ENCODE measurements at regions not wholly inside any gene's neighbourhood (a gene's known extent, or its start where the extent isn't known, plus 50 kb on each side); places are given as distances from the start of the nearest gene placed in this dataset.

DNA sequence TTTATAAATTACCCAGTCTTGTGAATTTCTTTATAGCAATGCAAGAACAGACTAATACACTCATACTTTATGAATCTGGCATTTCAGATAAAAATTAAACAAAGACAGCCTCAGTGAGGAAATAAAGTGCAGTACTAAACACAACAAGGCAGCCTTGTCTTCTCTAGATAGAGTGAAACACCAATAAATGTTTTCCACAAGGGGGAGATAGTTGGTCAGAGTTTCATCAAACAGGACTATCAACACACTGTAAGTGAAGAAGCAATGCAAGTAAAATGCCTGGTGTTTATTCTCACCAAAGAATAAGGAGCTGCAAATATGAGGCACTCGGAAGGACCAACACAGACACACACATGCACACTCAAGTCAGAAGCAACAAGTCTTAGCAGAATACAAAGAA, 62.8 kb downstream of the FAM9B start:
- intact Hi-C loops (cut with micrococcal nuclease): loop anchor here (1.0 to 5.0 kb wide), 3 partner anchors 381 to 738 kb away; no protein-coding TSS in a partner anchor

DNA sequence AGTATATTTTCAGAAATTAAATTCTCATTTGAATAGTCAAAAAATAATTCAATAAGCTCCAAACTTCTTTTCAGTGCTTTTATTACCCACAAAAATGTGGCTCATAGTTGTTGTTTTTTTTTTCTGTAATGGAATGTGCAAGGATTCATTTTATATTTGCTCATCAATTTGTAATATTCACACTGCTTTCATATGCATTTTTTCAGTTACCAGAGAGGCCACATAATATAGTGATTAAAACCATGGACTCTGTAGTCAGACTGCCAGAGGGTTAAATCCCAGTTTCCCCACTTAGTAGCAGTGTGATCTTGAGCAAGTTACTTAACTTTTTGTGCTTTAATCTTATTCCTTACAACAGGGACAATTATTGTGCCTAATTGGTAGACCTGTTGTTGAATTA, 64.5 kb downstream of the FAM9B start:
- intact Hi-C loops (cut with micrococcal nuclease): no loop called here

DNA sequence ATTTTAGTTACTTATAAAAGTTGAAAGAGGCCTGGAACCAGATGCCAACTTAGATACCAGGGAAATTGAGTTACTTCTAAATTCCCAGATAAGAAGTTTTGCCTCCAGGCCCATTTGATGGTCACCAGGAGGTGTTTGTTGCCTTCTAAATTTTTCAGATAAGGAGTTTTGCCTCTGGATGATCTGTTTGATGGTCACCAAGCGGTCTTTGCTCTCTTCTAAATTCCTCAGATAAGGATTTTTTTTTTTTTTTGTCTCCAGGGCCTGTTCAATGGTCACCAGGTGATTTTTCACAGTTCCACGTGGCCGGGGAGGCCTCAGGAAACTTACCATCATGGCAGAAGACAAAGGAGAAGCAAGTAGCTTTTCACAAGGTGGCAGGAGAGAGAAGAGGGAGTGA, 66.5 kb downstream of the FAM9B start:
- intact Hi-C loops (cut with micrococcal nuclease): no loop called here

DNA sequence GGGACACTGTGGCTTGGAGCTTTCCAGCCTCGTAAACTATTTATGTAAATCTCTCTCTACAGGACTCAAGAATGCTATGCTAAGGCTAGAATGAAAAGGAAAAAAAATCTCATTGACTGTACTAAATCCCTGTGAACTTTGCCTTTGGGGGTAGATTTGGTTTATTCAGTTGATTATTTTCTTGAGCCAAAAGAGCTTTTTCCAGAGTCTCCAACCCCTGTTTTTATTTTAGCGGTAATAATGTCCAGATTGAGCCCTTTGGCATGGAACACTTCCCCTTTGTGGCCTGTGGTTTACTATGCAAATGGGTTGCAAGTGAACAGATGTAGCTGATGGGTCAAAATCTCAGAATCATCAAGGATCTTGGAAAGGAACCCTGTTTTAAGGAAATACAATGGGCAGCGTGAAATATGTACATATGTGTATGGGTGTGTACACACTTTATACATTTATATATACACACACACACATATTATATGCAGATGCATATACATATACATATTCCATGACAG, 72.9 kb downstream of the FAM9B start:
- intact Hi-C loops (cut with micrococcal nuclease): no loop called here

DNA sequence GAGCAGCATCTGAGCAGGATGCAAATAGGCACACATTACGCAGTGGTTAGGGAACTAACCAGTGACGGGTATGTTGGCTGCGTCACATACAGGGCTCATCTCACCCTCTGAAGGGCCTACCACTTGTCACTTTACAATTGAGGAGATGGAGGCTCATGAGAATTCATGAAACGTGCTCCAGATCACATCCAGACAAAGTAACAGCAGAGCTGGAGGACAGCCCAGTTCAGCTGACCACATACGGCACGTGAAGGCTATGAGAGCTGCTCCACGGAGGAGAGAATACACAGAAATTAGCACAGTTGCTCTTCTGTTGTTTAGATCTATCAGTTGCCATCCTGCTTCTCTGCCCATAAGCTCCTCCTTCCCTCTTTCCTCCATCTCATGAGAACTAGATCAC, 78.4 kb downstream of the FAM9B start:
- intact Hi-C loops (cut with micrococcal nuclease): no loop called here

DNA sequence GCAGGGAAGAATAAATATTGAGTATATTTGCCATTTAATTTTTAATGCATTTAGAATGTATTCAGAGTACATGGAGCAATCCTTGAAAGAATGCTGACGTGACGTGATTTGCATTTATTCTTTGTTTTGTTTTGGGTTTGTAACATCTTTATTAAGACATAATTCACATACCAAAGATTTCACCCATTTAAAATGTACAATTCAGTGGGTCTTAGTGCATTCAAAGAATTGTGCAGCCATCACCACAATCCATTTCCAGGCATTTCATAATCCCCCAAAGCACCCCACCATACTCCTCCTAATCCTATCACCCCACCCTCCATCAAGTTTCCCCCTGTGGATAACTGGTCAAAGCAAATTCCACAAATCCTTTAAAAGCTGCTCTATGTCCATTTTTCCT, 87.4 kb downstream of the FAM9B start:
- intact Hi-C loops (cut with micrococcal nuclease): no loop called here

DNA sequence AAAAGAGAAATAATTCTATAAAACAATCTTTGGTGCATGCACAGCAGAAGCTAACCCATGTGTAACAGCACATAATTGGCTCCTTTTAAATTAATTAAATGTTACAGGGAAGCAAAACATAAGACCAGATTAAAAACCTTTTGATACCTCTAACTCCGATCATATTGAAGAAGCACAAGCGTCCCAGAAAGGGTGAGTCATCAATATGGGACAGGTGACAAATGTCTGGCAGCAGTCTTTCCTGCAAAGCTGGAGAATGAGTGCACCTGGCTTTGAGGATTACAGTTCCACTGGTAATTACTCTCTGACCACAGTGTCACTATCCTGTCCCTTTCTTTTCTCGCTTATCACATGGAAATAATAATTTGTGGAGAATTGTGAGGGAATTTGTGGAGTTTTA, 94.6 kb downstream of the FAM9B start:
- intact Hi-C loops (cut with micrococcal nuclease): no loop called here

DNA sequence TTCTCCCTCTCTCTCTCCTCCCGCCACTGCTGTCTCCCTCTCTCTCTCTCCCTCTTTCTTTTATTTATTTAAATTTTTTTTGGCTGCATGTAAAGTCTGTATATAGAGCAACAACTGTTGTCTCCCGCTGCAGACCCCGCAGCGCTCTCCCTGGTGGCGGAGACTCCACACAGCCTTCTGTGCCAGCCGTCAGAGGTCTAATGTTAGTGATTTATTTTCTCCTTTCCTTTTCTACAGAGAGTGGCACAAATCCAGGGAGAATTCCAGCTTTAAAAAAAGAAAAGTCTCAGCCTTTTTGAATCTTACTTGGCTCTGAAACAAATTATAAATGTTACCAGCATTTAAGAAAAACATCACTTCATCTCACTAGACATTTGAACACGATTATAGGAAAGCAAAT, 106.2 kb downstream of the FAM9B start:
- intact Hi-C loops (cut with micrococcal nuclease): no loop called here

DNA sequence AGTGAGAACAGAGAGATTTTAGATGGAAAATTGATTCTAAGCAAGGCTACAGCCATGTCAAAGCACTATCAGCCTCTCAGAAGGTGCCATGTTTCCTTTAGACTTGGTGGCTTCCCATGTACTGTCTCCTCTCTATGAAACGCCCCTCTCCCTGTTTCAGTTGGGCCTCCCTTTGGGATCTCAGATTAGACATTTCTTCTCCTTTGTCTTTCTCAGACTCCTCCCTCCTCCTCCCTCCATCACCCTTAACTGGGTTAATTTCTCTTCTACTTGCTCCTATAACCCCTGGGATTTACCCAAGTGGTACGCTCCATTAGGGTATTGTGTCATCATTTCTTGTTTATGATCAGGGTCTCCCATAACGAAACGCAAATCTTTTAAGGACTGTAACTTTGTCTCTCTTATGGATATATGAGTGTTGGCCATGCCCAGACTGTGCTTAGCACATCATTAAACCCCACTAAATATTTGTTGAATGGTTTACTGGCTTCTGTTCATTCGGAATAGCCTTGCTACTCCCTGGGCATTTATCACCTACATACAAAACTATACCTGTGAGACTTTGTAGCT, 106.8 kb downstream of the FAM9B start:
- intact Hi-C loops (cut with micrococcal nuclease): no loop called here

DNA sequence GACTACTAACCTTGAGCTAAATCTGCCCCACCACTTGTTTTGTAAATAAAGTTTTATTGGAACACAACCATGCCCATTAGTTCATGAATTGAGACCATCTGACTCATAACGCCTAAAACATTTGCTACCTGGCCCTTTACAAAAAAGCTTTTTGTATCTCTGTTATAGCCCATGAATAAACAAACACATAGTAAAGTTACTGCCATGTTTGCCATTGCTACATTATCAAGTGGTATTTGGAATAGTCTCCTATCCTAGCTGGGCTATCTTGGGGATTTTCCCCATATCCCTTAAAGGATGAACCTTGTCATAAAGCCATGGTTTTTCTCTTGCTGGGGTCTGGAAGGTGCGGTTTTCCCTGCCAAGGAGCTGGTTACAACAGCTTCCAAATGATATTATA, 112.3 kb downstream of the FAM9B start:
- intact Hi-C loops (cut with micrococcal nuclease): no loop called here

DNA sequence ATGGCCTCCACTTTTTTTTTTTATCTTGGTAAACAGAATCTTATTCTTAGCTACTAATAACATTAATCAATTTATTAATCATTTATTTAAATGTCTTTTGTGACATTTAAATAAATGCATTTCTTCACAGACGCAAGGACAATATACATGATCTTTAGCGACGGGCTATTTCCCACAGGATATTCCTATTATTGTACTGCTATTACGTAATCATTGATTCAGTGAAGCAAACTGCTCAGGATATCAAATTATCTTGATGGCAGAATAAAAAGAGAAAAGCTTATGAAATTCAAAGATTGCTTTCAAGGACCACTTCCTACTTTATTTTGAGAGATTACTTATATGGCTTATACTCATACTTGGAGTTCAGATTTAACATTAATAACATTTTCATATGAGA, 114.1 kb downstream of the FAM9B start:
- intact Hi-C loops (cut with micrococcal nuclease): no loop called here

DNA sequence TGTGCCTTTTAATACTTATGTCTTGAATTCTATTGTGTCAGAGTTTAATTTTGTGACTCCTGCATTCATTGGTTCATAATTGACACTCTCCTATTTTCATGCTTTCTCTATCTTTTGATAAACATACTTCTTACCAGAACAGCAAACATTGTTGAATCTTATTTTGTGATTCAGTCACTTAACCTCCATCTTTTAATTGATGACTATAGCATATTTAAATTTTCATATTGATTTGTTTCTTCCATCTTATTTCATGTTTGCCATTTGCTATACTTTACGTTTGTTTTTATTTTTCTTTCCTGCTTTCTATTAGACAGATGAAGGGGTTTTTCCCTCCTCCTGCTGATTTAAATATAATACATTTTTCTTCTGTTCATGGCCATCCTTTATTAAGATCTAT, 115.5 kb upstream of the FAM9A start:
- intact Hi-C loops (cut with micrococcal nuclease): no loop called here

DNA sequence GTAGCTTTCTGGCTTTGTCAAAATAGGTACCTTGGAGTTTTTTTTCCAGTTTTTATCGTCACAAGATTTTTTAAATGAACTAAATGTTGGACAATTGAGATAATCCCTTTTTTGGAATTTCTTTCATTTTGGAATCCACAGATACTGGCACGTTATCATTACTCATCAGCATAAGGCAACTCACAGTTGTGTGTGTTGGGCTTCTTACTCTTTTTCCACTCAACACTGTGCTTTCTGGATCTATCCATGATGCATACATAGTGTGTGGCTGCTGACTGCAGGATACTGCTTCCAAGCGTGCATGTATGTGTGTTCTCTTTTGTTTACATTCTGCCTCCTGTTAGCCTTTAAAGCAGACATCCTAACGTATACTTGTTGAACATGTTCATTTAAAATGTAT, 113.5 kb upstream of the FAM9A start:
- intact Hi-C loops (cut with micrococcal nuclease): no loop called here

DNA sequence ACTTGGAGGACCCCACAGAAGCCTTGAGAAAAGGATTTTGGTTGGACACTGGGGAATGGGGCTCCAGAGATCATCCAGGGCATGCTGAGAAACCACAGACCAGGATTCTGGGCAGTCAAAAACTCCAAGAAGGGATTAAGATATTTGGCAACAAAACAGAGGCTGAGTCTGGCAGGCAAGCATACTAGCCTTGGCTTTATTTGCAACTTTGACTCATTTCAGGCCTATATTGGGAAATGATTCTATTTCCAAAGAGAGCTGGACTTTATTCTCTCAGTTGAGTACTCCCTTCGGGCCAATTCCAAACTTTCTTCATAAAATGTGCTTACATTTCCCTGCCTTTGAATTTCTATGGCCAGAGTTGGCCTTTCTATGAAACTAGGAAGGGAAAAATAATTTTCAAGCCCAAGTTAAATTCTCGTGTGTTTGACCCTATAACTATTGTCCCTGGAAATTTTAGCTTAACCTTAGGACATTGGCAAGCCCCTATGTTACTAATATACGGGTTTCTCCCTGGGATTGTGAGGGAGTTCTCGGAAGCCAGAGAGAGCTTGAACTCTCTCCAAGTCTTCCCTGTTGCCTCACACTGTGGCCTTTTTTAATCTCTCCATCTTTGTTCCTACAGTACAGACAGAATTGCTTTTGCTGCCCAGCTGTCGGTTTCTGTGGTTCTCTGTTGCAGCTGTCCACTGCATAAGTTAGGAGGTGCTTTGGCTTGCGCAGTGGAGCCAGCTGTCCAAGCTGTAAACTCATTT, 112.6 kb upstream of the FAM9A start:
- intact Hi-C loops (cut with micrococcal nuclease): no loop called here

DNA sequence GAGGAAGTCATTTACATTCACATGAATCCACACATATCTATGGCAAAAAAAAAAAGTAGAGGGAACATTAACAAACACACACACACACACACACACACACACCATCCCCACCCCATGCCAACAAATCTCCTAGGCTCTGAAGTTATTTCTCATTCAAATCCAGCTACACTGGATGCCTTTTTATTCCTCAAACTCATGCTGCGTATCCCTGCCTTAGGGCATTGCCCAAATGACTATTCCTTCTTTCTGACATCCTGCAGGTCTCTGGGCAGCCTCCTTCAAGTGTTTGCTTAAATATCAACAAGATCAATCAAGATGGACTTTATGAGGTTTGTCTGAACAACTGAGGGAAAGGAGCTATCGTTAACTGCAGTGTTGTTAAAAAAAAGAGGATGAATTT, 106.5 kb upstream of the FAM9A start:
- intact Hi-C loops (cut with micrococcal nuclease): no loop called here

DNA sequence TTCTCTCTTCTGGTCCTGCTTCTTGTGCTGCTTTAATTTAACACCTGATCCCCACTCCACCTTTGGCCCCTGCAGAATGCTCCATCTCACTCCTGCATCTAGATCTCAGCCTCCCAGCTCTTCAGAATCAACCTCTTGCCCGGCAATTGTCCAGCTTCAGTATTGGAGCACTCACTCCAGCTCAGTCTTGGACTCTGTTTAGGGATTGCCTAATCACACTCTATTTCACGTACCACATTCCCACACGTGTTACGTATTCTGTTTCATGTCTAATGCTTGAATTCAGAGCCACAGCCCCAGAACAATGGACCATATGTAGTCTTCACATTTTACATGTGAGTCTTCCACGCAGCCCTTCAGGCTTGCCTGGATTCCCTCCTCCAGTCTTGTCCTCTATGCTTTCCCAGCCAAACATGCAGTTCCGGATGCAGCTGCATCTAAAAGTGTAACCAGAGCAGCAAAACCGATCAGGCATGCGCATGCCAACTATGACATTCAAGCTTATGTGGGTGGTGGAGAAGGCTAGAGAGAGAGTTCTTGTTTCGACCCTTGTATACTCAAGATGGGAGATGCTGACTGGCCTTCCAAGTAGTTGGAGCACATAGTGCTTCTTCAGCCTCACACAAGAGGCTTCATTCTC, 105.2 kb upstream of the FAM9A start:
- intact Hi-C loops (cut with micrococcal nuclease): no loop called here

DNA sequence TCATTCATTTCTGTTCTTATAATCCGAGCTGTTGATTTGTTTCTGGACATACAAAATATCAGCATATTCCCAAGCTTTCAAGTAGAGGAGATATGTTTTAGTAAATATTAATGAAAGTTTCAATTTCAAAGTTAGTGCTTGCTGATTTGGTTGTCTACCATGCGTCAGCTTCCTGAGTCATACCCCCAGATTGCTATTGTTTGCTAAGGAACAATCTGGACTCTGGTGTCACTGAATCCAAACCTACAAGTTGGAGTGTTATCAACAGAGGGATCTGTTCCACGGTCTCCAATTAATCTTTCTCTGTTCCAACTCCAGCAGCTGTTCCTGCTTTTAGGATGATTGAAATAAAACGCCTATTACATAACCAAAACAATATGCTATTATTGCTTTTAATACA, 96.1 kb upstream of the FAM9A start:
- intact Hi-C loops (cut with micrococcal nuclease): no loop called here

DNA sequence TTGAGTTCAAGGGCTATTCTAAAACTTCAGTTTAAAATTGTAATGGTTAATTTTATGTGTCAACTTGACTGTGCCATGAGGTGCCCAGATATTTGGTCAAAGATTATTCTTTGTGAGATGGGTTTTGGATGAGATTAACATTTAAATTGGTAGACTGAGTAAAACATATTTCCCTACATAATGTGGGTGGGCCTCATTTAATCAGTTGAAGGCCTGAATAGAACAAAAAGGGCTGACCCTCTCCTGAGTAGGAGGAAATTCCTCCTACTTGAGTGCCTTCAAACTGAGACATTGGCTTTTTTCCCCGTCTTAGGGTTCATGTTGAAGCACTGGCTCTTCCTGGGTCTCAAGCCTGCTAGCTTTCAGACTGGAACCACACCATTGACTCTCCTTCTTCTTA, 89.6 kb upstream of the FAM9A start:
- intact Hi-C loops (cut with micrococcal nuclease): no loop called here

DNA sequence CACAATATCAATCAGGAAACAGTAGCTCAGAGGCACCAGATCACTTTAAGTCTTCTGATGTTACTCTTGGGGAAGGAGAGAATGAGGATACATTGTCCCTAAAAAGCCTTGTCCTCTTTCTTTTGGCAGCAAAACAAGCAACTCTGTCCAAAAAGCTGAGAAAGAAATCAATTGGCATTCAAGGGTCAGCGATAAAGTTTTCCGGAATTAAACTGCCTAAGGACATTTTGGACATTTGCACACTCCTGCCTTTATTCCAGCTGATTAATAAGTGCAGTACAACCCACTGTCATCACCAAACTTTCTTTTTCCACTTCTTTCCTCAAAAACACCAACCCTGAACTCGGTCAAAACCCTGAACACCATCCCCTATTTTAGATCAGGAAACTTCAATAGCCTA, 85.8 kb upstream of the FAM9A start:
- intact Hi-C loops (cut with micrococcal nuclease): no loop called here

DNA sequence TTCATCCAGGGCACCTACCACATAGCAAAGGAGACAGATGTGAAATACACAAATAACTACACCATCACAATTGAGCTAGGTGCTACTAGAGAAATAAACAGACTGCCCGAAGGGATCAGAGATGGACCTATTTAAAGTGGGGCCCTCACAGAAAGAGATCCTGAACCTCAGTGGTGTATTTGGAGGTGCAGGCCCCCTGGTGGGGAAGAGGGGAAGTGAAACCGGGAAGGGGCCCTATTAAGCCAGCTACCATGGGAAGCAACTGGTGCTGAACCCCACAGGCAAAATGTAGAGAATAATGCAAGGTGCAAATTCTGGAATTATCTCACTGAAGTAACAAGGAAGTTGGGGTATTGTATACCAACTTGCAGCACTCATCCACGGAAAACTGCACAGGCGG, 78.6 kb upstream of the FAM9A start:
- intact Hi-C loops (cut with micrococcal nuclease): no loop called here

DNA sequence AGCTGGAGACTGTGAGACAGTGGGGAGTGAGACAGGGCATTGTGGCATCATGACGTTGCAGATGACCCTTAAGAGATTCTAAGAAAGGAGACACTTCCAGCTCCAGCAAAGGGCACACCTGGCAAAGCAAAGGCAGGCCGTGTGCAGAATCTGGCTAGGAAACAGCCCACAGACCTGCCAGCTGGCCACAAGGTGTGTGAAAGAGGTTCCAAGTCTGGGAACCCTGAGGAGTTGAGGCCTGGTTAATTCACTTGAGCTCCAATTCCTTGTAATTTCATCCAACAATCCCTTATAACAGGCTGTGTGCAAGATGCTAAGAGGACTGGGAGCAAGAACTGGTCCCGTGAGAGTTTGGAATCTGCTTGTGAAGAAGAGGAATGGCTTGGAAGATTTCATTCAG, 72.8 kb upstream of the FAM9A start:
- intact Hi-C loops (cut with micrococcal nuclease): no loop called here

DNA sequence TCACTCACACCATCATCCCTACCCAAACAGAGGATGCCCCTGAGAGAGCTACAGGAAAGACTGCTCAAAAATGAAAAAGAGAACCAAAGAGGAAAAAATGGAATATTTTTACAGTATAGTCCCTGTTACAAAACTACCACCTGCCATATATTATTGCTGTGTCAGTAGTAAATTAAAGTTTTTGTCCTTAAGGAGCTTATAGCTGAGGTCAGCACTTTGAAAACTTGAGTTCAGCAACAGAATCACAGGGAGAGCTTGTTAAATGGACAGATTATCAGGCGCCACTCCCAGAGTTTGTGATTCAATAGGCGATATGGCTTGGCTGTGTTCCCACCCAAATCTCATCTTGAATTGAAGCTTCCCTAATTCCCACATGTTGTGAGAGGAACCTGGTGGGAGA, 71.9 kb upstream of the FAM9A start:
- intact Hi-C loops (cut with micrococcal nuclease): no loop called here

DNA sequence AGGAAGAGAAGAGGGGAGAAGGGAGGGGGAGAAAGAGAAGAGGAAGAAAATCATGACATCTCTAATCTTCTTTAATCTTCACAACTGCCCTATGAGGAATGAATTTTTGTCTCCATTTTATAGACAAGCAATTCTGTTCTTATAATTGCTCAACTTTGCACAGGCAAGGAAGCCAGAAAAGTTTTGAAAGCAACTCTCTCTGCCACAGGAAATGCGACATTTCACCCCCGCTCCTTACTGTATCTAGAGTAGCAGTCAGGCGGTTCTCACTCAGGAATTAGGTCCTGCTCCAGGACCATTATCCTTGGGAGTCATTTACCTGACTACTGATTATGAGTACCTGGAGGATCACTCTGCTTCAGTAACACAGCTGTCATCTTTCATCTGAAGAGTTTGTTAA, 69.2 kb upstream of the FAM9A start:
- intact Hi-C loops (cut with micrococcal nuclease): no loop called here
